NCI-H1436 (cell line): ENCODE measurements at regions not wholly inside any gene's neighbourhood (a gene's known extent, or its start where the extent isn't known, plus 50 kb on each side); places are given as distances from the start of the nearest gene placed in this dataset.
"Not testable (repeated sequence)": the region's sequence is repeated elsewhere in the genome, so short reads cannot be mapped to it uniquely, and the experiment has no call there.

ENCODE experiments used
- DNase-seq: peaks from one replicate; lab custom pipeline; 2025; lab: John Stamatoyannopoulos, UW

DNA sequence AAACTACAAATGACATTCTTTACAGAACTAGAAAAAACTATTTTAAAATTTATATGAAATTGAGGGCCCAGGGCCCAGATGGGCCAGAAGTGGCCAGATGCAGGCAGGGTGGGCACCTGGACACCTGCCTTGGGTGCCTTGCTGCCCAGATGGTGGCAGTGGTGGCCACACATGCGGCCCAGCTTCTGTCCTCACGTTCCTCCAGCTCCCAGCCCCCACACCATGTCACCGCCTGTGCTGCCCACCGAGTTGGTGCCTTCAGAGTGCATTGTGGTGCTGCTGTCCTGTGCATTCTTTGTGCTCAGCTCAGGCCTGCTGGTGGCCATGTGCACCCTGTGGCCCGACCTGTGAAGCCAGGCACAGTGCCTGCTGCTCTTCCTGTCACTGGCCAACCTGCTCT lies 216.8 kb upstream of the CXADR start:
- no peak for DNase-seq

DNA sequence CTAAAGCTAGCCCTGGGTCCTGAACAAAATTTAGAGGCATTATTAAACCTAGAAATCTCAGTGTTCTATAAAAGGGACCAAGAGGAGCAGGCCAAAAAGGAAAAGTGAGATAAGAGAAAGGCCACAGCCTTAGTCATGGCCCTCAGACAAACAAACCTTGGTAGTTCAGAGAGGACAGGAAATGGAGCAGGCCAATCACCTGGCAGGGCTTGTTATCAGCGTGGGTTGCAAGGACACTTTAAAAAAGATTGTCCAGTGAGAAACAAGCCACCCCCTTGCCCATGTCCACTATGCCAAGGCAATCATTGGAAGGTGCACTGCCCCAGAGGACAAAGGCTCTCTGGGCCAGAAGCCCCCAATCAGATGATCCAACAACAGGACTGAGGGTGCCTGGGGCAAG lies 213.3 kb upstream of the CXADR start:
- not testable (repeated sequence) for DNase-seq

DNA sequence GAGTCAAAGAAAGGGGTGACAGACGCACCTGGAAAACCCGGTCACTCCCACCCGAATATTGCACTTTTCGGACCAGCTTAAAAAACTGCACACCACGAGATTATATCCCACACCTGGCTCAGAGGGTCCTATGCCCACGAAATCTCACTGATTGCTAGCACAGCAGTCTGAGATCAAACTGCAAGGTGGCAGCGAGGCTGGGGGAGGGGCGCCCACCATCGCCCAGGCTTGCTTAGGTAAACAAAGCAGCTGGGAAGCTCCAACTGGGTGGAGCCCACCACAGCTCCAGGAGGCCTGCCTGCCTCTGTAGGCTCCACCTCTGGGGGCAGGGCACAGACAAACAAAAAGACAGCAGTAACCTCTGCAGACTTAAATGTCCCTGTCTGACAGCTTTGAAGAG lies 185.1 kb upstream of the CXADR start:
- DNase-seq: not testable (repeated sequence)

DNA sequence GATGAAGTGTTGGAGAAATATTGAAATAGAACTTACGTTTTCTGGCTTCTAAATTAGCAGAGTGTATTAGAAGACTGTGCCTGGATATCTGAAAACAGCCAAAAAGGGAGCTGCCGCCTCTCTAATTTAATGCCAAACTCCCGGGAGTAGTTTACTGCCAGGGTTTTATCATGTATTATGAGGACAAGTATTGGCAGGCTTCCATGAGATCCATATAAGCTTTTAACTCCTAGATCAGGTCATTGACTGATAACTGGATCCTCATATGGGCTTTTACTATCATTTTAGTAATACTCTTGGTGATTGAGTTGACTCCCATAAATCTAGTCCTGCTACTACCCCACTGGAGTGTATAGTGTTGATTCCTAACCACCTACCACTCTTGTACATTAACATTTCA lies 178.4 kb upstream of the CXADR start:
- DNase-seq: peak; percentile 46

DNA sequence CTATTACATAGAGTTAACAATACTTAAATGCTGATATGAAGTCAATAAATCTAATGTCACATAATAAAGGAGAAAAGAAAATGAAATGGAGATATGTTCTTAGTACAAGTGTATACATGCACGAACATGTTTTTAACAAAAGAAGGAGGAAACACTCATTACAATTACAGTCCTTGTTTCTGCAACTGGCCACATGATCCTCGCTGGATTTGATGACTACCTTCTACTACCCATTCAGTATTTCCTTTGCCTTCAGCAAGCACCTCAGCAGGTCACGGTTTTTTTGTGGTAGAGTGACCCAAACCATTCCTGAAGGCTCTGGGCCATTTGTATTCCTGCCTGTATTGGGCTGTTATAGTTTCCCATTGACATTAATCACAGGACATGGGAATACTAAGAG lies 172.8 kb upstream of the CXADR start:
- DNase-seq: no peak

DNA sequence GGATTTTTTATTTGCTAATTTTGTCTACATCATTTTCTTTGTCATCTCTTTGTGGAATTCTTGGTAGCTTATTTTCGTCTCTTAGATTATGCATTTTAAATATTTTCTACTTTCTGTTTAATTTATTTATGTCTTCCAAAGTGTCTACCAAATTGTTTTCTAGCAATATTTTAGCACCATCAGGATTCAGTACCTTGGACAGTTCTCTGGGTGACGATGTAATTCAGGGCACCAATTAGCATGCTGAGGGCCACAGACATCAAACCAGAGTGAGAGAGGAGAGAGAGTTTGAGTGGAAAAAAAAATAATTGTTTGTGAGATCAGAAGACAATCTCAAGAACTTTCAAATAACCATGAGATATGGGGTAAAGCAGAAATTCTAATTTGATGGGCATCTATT lies 169.8 kb upstream of the CXADR start:
- no peak for DNase-seq

DNA sequence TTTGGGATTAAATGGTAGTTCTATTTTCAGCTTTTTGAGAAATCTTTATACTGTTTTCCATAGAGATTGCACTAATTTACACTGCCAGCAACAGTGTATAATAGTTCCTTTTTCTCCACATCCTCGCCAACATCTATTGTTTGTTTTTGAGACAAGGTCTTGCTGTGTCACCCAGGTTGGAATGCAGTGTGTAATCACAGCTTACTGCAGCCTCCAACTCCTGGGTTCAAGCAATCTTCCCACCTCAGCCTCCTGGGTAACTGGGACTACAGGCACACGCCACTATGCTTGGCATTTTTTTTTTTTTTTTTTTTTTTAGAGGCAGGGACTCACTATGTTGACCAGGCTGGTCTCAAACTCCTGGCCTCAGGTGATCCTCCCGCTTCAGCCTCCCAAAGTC lies 164.5 kb upstream of the CXADR start:
- no peak for DNase-seq

DNA sequence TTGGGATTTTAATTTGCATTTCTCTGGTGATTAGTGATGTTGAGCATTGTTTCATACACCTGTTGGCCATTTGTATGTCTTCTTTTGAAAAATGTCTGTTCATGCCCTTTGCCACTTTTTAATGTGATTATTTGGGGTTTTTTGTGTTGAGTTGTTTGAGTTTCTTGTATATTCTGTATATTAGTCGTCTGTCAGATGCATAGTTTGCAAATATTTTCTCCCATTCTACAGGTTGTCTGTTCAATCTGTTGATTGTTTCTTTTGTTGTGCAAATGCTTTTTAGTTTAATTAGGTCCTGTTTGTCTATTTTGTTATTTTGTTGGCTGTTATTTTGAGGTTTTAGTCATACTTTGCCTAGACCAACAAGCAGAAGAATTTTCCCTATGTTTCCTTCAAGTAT lies 164.0 kb upstream of the CXADR start:
- no peak for DNase-seq

DNA sequence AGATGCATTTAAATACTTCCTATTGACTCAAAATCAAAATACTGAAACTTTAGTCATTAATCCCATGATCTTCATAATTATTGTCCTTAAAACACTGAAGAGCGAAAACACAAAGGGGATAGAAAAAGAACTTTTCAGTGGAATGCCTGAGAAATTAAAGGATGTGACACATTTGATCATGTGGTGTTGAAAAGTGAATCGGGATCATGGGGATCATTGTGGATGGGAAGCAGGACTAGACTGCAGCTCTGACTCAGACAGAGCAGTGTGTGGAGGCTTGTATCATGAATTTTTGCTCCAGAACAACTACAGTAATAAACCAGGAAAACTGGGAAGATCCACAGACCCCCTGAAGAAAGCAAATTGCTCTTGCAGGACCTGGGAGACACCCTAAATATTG lies 161.1 kb upstream of the CXADR start:
- no peak for DNase-seq

DNA sequence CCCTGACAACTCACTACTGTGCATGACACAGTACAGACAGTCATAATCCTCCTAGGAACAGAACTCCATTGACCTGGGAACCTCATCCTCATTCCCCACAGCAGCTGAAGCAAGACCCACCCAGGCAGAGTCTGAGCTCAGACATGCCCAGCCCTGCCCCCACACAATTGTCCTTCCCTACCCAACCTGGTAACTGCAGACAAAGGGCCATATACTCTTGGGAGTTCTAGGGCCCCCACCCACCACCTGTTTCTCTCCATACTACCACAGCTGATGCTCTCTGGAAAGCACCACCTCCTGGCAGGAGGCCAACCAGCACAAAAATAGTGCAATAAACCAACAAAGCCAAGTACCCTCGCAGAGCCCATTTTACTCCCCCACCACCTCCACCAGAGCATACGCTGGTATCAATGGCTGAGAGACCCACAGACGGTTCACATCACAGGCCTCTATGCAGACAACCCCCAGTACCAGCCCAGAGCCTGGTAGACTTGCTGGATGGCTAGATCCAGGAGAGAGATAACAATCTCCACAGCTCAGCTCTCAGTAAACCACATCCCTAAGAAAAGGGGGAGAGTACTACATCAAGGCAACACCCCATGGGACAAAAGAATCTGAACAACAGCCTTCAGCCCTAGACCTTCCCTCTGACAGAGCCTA lies 159.7 kb upstream of the CXADR start:
- DNase-seq: peak; percentile 93

DNA sequence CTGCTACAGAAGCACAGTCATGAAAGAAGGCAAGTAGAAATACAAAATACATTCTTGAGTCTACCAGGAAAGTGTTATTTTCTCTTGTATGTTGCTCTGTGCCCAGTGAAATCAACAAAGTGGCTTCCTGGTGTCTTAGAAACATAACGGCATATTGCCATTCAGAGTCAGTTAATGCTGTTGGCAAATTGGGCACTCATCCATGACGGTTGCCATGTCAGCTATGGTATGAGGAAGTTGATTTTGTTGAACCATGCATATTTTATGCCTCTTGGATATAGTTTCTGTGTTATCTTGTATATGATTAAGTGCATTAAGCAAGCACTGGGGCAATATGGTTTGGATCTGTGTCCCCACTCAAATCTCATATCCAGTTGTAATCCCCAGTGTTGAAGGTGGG lies 153.1 kb upstream of the CXADR start:
- no peak for DNase-seq

DNA sequence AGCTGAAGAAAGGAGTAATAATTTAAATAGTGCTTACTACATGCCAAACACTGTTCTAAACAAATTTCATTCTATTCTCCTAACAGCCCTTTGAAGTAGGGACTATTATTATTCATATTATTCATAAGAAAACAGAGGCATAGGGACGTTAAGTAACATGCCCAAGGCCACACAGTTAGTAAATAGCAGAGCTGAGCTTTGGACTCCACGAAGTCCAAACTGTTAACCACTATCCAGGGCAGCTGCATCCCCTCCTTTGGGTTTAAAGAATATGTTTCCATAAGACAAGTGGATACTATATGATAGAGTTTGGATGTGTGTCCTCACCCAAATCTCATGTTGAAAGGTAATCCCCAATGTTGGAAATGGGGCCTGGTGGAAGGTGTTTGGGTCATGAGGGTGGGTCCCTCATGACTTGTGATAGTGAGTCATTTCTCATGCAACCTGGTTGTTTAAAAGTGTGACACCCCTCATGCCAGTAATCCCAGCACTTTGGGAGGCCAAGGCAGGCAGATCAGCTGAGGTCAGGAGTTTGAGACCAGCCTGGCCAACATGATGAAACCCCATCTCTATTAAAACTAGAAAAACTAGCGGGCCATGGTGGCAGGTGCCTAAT lies 144.0 kb upstream of the CXADR start:
- DNase-seq: no peak

DNA sequence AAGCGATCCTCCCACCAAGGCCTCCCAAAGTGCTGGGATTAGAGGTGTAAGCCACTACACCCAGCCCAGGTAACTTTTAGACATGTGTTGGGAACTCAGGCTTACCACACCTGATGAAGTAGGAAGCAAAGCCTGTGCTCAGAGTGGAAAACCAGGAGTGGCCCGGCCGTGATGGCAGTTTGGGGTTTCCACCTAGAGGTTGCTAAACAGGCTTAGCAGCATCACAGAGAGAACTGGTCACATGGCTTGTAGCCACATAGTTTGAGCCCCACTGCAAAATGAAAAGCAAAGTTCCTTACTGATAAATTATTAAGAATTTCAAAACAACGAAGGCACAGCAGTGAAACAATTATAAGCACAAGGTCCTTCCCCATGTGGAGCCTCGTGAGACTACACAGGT lies 142.6 kb upstream of the CXADR start:
- DNase-seq: no peak

DNA sequence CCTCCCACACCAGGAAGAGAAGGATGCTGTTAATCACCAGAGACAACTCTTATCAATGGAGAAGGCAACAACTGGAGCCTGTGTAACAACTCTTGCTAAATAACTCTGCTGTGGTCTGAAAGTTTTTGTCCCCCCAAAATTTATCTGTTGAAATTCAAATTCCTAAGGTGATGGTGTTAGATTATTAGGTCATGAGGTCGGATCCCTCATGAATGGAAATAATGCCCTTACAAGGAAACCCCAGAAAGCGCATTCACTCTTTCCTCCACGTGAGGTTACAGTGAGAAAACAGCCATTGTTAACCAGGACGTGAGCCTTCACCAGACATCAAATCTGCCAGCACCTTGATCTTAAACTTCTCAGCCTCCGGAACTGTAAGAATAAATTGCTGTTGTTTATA lies 141.9 kb upstream of the CXADR start:
- DNase-seq: no peak

DNA sequence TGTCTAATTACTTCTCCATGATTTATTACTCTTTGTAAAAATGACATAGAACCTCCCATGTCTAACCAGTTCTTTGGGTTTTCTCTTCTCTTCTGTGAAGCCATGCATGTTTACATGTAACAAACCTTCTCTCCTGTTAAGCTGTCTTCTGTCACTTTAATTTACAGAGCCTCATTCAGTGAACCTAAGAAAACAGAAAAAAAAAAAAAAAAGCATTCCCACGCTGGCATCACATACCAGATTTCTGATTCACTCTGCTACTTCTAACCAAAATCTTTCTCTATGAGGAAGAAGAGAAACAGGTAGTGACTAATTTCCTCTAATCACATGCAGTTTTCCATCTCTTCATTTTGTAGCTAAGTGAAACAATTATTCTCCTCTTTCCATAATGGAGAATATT lies 141.4 kb upstream of the CXADR start:
- DNase-seq: no peak

DNA sequence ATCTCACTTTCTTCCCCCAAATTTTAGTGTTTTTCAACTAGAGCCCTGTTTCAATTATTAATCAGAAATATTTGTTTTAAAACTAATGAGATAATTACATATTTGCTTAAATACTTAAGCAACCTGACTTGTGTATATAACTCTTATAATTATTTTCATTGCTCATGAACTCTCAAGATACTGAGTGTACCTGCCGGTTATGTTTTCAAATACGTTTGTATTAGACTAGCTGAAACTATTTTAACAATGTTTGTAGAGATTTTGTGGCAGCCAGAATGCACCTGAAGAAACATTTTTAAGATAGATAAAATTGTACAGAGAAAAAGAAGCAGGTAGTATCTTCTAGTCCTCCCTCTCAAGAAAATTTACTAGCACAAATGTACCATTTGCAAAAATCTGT lies 140.6 kb upstream of the CXADR start:
- no peak for DNase-seq

DNA sequence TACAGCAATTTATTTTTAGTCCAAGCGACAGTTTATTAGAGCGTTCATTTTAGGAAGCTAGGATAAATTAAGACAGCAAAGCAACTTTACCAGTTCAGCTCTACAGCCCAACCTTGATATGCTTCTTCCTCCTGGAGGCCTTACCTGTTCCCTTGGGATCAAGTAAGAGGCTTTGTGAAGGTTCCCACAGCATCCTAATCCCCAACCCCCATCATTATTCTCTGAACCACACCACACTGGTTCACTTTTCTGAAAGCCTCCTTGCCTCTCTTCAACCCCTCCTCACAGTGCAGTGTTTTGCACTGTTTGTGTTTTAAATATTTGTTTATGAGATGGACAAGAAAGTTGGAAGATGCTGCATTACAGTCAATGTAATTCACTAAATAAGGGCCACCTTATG lies 126.3 kb upstream of the CXADR start:
- DNase-seq: peak; percentile 25

DNA sequence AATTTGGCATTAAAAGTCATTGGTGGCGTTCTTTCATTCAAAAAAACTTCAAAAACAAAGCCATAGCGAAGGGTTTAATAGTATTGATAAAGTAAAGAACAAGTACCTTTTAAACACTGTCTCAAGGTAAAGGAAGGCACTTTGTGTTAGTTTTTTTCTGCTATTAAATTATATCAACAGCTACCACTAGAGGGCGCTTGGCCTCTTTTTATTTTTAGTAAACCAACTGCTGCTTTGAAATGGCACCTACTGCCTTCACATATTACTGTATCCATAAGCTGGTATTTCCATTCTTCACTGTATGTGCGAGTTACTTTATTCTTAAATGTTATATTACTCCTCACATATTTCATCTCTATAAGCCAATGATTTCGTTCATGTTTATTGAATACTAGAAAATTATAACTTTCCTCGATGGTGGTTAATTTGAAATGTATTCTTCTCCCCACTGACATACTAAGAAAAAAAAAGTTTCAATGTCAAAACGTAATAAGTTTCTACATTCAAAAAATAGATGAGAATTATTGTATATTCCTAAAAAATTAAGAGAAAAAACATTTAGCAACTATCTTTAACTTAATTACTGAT lies 125.7 kb upstream of the CXADR start:
- DNase-seq: peak; percentile 77

DNA sequence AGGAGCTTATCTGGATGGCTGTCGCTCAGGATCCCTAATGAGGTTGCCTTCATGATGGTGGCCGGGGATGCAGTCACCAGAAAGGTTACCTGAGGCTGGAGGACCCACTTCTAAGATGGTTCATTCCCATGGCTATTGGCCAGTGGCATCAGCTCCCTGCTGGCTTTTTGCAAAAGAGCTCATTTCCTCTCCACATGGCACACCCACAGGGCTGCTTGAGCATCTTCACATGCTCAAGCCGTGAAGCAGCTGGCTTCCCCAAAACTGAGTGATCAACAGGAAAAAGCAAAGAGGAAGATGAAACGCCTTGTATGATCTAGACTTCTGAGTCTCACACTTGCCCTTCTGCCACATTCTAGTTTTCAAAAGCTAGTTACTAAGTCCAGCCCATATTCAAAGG lies 124.6 kb upstream of the CXADR start:
- DNase-seq: no peak

DNA sequence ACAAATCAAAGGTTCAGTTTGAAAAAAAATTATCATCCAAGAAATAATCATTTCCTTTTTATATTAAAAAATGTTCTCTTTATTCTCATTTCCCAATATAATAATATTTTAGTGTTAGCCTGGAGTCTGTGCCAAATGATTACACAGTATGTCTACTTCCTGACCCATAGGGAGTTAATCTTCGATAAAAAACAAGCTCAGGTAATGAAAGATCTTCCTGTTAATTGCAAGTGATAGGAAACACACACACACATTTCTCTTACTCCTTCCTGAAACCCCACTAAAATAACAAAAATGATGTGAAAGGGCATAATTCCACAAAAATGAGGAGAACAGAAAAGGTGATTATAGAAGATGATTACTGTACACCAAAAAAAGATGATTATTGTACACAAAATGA lies 123.5 kb upstream of the CXADR start:
- no peak for DNase-seq

DNA sequence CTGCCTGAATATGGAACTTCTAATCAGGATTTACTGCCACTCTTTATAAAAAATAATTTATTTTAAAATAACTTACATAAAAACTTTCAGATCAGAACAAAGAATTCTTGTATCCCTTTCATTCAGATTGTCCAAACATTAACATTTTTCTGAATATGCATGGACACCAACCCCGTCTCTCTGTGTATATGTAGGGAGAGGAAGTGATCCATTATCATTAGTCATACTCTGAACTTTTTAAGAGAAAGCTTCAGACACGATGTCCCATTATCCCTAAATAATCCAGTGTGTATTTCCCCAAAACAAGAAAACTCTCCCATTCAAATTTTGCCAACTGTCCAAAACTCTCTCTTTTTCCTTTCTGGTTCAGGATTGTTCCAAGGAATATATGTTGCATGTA lies 122.3 kb upstream of the CXADR start:
- no peak for DNase-seq

DNA sequence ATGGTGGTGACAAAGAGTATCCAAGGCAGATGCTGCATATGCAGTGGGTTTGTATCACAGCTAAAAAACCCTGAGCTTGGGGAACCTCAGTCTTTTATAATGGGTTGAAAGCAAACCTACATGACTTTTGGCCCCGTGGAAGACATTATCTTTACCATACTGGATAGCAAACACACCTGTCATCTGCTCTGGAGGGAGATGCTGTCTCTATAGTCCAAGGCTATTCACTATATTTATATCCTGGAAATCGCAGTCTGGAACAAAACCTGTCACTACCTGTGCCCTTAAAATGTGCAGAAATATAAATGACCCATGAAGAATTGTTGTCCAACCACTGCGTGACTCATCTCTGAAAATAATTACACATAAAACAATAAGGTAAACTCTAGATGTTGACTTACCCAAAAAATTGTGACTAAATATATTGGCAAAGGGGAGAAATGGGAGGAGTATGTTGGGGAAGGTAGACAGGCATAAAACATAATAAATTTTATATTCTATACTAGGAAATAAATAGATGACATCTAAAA lies 121.0 kb upstream of the CXADR start:
- no peak for DNase-seq

DNA sequence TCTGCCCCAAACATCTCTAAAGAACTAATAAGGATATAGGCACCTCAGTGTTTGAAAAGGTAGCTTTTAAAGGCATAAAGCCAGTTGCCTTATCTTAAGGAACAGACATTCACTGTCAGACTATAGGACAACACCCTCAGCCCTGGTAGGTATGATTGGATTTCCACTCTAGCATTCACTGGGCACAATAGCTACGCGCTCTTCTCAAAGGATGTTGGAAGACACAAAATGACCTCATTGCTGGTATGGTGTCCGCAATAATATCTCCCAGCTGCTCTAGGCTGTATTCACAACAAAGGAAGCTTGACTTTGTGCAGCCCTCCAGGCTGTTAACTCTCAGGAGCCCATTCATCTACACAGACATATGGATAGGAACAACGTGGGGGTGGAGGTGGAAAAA lies 119.4 kb upstream of the CXADR start:
- DNase-seq: no peak

DNA sequence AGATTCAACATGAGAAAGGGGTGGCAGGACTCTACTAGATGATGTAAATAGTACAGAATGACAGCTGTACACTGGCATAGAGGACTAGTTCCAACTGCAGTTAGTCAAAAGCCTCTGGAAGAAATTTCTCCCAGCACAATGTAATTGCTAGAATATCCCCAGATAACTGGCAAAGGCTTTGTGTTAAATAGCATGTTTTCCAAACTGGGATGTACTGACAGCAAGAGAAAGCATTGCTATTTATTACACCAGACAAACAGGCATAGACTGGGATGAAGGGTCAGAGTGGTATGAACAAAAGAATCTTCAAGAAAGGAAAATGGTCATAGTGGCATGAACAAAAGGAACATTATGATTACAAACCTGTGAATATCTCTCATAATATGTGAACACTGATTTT lies 115.9 kb upstream of the CXADR start:
- DNase-seq: no peak
